Central memory CD8-positive, alpha-beta T cell (primary cell): ENCODE measurements at regions not wholly inside any gene's neighbourhood (a gene's known extent, or its start where the extent isn't known, plus 50 kb on each side); places are given as distances from the start of the nearest gene placed in this dataset.
"Not testable (repeated sequence)": the region's sequence is repeated elsewhere in the genome, so short reads cannot be mapped to it uniquely, and the experiment has no call there.

Source experiments
- ATAC-seq: fragments of 150-1000 bp; cut with Tn5 transposase; replicated peaks from 2 replicates; pipeline ENCODE4 v1.10.0; 2022; ENCODE audit warnings: mild to moderate bottlenecking, moderate FRiP score, moderate number of reproducible peaks; ENCODE audit not compliant: poor library complexity, severe bottlenecking; ENCODE audit errors: extremely low read depth
- DNase-seq, 2 donors: peaks; one replicate each; pipeline ENCODE4 v3.0.0; 2021; ENCODE audit warnings: low spot score in 2 of 2
- H3K27ac Mint-ChIP-seq: one replicate; pipeline ENCODE4 v1.8.0; 2022; ENCODE audit warnings: low read depth, mild to moderate bottlenecking, moderate library complexity, mixed read lengths
- H3K27me3 Mint-ChIP-seq: one replicate; pipeline ENCODE4 v1.8.0; 2022; ENCODE audit warnings: mixed read lengths
- H3K36me3 Mint-ChIP-seq: one replicate; pipeline ENCODE4 v1.8.0; 2022; ENCODE audit warnings: mild to moderate bottlenecking, moderate library complexity, mixed read lengths; ENCODE audit not compliant: insufficient read depth
- H3K4me1 Mint-ChIP-seq: one replicate; pipeline ENCODE4 v1.8.0; 2022; ENCODE audit warnings: mixed read lengths
- H3K4me3 Mint-ChIP-seq: one replicate; pipeline ENCODE4 v1.8.0; 2022; ENCODE audit warnings: mild to moderate bottlenecking, moderate library complexity, mixed read lengths
- H3K9me3 Mint-ChIP-seq: one replicate; pipeline ENCODE4 v1.8.0; 2022; ENCODE audit warnings: mixed read lengths

DNA sequence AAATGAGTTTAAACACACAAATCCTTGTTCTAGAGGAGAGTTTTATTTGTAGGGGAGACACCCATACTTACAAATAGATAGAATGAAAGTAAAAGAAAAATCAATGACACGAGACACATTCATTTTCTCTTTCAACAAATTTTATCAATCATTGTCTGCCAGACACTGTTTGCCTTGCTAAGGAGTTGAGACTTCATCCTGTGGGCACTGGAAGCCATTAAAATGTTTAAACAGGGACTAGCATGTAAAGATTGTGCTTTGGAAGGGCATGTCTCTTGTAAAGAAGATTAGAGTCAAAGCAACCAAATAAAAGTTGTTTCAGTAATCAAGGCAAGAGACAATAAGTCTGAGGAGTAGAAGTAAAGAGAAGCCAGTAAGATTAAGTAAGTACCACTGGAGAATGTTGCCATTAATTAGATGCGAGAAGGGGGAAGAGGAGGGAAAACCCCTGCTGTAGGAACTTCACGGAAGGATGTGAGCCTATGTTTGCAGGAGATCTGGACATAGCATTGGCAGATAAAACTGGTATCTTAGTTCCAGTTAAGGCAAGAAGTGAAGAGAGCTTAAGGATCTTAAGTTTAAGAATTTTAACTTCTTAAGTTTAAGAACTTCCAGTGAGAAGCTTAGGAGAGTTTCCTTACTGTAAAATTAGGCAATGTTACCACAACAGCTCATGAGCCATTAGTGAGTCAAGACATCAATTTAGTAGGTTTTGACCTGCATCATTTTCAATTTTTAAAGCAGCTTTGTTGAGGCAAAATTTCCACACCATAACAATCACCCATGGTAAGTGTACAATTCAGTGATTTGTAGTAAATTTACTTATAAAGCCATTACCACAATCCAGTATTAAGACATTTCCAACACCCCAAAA is 117.0 kb upstream of the UST start:
- H3K9me3 Mint-ChIP-seq: no peaks in the 10 kb centered on the region
- no peak for ATAC-seq
- H3K27ac Mint-ChIP-seq: no peak overlapping the region
- no peak overlapping the region for H3K4me3 Mint-ChIP-seq
- peaks cover 11% of the 10 kb centered on the region for H3K27me3 Mint-ChIP-seq
- H3K4me1 Mint-ChIP-seq: no peaks in the 10 kb centered on the region
- H3K36me3 Mint-ChIP-seq: no peaks in the 10 kb centered on the region
- no peak for DNase-seq

DNA sequence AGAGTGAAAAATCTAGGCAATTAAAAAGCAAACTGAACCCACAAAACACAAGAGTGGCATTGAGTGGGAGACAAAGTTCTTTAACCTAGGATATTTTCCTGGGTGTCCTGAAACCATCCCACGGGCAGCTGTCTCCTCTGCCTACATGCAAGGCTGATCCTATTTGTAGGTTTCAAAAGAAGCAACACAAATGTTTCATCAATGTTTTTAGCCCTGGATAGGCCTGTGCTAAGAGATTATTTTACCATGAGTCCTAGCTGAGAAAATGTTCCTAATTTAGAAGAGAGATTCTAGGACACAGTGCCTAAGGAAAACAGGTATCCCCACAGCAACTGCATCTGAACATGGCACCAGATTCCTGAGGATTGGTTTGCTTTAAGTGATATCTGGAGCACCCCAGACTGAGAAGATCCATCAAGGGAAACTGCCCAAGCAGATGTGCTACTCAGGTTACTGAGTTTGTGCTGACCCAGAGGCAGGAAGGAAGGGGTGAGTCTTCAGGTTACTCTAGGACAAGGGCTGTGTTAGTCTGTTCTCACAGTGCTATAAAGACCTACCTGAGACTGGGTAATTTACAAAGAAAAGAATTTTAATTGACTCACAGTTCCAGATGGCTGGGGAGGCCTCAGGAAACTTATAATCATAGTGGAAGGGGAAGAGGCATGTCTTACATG is 111.6 kb upstream of the UST start:
- Mint-ChIP-seq H3K4me3 (no peak overlapping the region), H3K27me3 (peaks cover 10% of the 10 kb centered on the region), H3K36me3 (no peaks in the 10 kb centered on the region), H3K27ac (no peak overlapping the region), H3K9me3 (no peaks in the 10 kb centered on the region), H3K4me1 (peaks cover 6% of the 10 kb centered on the region)
- DNase-seq (no peak), ATAC-seq (no peak)

DNA sequence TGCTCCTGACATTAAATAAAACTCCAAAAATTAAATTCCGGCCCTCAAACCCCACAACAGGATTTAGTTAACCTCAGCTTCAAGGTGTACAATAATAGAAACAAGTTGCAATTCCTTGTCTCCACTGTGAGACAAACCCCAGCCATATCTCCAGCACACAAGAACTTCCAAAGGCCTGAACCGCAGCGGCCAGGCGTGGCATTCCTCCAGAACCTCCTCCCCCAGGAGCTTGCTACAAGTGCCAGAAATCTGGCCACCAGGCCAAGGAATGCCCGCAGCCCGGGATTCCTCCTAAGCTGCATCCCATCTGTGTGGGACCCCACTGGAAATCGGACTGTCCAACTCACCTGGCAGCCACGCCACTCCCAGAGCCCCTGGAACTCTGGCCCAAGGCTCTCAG is 105.0 kb upstream of the UST start:
- not testable (repeated sequence) for H3K4me1 Mint-ChIP-seq, H3K4me3 Mint-ChIP-seq, H3K9me3 Mint-ChIP-seq, ATAC-seq, DNase-seq, H3K27ac Mint-ChIP-seq, H3K36me3 Mint-ChIP-seq
- peaks cover 19% of the 10 kb centered on the region for H3K27me3 Mint-ChIP-seq

DNA sequence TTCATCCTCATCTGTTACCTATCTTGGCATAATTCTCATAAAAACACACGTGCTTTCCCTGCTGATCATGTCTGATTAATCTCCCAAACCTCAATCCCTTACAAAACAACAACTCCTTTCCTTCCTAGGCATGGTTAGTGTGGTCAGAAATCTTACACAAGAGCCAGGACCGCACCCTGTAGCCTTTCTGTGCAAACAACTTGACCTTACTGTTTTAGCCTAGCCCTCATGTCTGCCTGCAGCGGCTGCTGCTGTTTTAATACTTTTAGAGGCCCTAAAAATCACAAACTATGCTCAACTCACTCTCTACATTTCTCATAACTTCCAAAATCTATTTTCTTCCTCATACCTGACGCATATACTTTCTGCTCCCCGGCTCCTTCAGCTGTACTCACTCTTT is 103.6 kb upstream of the UST start:
- H3K27me3 Mint-ChIP-seq: peaks cover 19% of the 10 kb centered on the region

DNA sequence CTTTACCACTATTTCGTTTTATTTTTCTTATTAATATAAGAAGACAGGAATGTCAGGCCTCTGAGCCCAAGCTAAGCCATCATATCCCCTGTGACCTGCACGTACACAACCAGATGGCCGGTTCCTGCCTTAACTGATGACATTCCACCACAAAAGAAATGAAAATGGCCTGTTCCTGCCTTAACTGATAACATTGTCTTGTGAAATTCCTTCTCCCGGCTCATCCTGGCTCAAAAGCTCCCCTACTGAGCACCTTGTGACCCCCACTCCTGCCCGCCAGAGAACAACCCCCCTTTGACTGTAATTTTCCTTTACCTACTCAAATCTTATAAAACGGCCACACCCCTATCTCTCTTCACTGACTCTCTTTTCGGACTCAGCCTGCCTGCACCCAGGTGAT is 101.8 kb upstream of the UST start:
- not testable (repeated sequence) for H3K9me3 Mint-ChIP-seq, DNase-seq, H3K27ac Mint-ChIP-seq, ATAC-seq, H3K36me3 Mint-ChIP-seq, H3K4me1 Mint-ChIP-seq, H3K4me3 Mint-ChIP-seq
- H3K27me3 Mint-ChIP-seq: peaks cover 29% of the 10 kb centered on the region

More for the DNA sequence above, 103.6 kb upstream of the UST start:
- DNase-seq, ATAC-seq, H3K4me3 Mint-ChIP-seq, H3K27ac Mint-ChIP-seq, H3K4me1 Mint-ChIP-seq, H3K9me3 Mint-ChIP-seq, H3K36me3 Mint-ChIP-seq: not testable (repeated sequence)

DNA sequence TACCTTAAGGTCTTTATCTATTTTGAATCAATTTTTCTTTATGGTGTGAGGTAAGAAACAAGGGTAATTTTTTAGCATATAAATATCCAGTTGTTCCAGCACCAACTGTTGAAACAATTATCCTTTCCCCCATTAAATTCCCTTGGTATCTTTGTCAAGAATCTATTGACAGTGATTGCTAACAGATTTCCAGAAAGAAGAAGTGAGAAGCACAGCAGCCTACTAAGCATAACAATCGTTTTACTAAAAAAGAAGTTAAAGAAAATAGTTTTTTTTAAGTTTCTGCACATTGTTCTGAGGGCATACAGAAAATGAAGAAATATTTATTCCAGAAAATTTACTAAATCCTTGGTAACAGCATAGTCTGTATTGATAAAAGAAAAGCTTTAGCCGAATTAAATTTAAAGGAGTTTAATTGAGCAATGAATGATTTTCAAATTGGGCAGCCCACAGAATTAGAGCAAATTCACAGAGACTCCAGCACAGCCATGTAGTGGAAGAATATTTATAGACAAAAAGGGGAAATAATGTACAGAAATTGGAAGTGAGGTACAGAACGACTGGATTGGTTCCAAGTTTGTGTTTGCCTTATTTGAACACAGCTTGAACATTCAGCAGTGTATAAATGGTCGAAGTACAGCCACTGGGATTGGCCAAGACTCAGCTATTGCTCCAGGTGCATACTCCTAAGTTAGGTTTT is 97.9 kb upstream of the UST start:
- Mint-ChIP-seq H3K27me3 (peaks cover 45% of the 10 kb centered on the region), H3K9me3 (peaks cover 5% of the 10 kb centered on the region), H3K27ac (no peak overlapping the region), H3K36me3 (no peaks in the 10 kb centered on the region), H3K4me1 (no peaks in the 10 kb centered on the region), H3K4me3 (no peak overlapping the region)
- no peak for ATAC-seq
- no peak for DNase-seq

DNA sequence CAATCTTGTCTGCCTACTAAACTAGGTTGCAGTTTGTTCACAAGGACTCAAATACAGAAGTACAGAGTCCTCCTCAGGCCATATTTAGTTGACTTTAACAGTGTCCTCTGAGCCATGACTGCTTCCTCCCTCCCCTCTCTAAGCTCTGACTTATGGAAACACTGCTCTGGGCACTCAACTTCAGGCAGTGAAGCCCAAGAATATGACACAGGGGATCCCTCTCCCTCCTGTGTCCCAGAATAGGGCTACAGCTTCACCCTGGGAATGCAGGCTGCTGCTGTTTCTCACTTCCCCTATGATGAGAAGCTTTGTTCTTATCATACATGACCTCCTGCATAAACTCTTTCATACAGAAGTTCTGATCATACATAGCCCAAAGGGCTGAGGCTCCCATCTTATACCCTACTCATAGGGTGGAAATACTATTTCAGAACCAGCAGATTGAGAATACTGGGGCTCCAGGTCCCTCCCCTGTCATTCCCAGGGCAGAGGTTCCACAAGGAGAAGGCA is 97.3 kb upstream of the UST start:
- ATAC-seq (no peak), DNase-seq (no peak)
- no peaks in the 10 kb centered on the region for H3K4me1 Mint-ChIP-seq
- H3K36me3 Mint-ChIP-seq: no peaks in the 10 kb centered on the region
- H3K9me3 Mint-ChIP-seq: peaks cover 5% of the 10 kb centered on the region
- no peak overlapping the region for H3K4me3 Mint-ChIP-seq
- no peak overlapping the region for H3K27ac Mint-ChIP-seq
- H3K27me3 Mint-ChIP-seq: peaks cover 45% of the 10 kb centered on the region

DNA sequence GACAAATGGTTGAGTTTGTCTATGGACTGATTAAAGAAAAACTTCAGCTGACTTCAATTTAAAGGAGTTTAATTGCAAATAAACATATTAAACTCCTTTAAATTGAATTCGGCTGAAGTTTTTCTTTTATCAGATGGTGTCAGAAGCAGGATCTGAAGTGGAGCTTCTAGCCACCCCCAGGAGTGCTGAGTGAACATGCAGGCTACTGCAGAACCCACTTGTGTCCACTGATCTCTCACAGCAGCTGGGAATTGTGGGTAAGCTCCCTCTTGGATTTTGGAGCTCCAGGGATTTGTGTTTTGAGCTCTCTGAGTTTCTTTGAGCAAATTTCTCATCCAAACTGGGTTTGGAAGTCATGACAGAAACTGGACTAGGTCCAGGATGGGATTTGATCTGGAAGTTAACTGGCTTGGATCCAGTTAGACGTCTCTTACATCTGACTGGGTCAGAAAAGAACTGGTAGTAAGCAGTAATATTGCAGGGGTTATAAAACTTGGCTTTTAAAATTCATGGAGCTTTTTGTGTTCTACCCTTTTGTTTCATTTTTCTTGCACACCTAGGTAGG is 95.8 kb upstream of the UST start:
- DNase-seq (no peak), ATAC-seq (no peak)
- Mint-ChIP-seq H3K27me3 (peaks cover 35% of the 10 kb centered on the region), H3K9me3 (peaks cover 5% of the 10 kb centered on the region), H3K4me1 (no peaks in the 10 kb centered on the region), H3K27ac (no peak overlapping the region), H3K4me3 (no peak overlapping the region), H3K36me3 (no peaks in the 10 kb centered on the region)

DNA sequence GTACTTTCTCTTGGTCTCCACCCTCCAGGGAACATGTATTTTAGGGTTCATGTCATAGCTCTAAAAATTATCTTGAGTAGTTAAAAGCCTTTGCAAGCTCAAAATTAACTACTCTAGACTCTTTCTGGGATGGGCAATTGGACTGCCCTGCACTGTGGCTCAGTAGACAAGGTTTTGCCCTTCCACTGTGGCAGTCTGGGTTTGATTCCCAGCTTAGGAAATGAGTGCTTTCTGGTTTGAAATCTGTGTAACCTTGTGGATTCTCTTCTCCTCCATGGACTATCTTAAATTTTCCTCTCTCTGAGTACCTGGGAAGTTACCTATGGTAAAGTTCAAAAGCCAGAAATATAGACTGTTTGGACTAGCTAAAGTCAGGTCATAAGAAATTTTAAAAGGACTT is 94.6 kb upstream of the UST start:
- no peak overlapping the region for H3K27ac Mint-ChIP-seq
- no peaks in the 10 kb centered on the region for H3K4me1 Mint-ChIP-seq
- peaks cover 35% of the 10 kb centered on the region for H3K27me3 Mint-ChIP-seq
- H3K36me3 Mint-ChIP-seq: no peaks in the 10 kb centered on the region
- no peak for DNase-seq
- H3K4me3 Mint-ChIP-seq: no peak overlapping the region
- H3K9me3 Mint-ChIP-seq: peaks cover 5% of the 10 kb centered on the region
- ATAC-seq: no peak

DNA sequence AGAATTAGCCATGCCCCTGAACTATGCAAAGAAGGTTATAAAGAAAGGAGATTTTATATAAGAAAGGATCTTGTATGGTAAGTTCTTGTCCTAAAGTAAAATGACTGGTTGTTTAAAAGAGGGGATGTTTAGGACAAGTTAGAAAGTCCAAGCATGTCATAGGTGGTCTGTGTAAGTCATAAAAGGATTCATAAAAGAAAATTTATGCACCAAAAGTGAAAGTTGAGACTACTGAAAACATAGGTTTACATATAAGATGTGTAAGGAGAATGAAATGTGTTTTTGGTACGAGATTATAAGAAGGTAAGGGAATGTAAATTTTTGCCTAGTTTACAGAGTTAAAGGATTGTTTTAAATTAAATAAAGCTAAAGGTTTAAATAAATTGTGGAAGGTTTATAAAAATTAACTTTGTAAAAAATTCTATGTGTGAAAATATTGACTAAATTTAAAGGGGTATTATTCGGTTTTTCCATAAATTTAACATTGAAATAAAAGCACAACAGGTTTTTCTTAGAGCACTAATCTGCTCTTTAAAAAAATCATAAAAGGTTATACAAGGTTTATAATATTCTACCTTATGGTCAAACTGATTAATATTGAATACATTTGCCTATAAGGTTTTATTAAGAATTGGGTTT is 93.6 kb upstream of the UST start:
- H3K9me3 Mint-ChIP-seq: peaks cover 5% of the 10 kb centered on the region
- H3K27ac Mint-ChIP-seq: no peak overlapping the region
- peaks cover 45% of the 10 kb centered on the region for H3K27me3 Mint-ChIP-seq
- no peaks in the 10 kb centered on the region for H3K4me1 Mint-ChIP-seq
- no peak for ATAC-seq
- H3K4me3 Mint-ChIP-seq: no peak overlapping the region
- no peak for DNase-seq
- no peaks in the 10 kb centered on the region for H3K36me3 Mint-ChIP-seq

DNA sequence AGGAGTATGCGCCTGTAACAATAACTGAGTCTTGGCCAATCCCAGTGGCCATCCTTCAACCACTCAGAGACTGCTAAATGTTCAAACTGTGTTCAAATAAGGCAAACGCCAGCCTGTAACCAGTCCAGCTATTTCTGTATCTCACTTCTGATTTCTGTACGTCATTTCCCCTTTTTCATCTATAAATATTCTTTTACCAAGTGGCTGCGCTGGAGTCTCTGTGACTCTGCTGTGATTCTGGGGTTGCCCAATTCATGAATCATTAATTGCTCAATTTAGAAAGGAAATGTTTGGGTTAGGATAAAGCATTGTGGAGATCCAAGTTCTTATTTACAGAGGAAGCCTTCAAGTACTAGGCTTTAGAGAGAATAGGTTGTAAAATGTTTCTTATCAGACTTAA is 89.8 kb upstream of the UST start:
- no peak overlapping the region for H3K27ac Mint-ChIP-seq
- ATAC-seq (no peak), DNase-seq (no peak)
- H3K36me3 Mint-ChIP-seq: no peaks in the 10 kb centered on the region
- H3K4me1 Mint-ChIP-seq: no peaks in the 10 kb centered on the region
- H3K9me3 Mint-ChIP-seq: peaks cover 22% of the 10 kb centered on the region
- no peak overlapping the region for H3K4me3 Mint-ChIP-seq
- peaks cover 34% of the 10 kb centered on the region for H3K27me3 Mint-ChIP-seq
